SK-N-SH treated with all-trans-retinoic acid at 6 μM for 48 hours (cell line): ENCODE measurements at regions not wholly inside any gene's neighbourhood (a gene's known extent, or its start where the extent isn't known, plus 50 kb on each side); places are given as distances from the start of the nearest gene placed in this dataset.

ENCODE experiments used
- ARNTL ChIP-seq: fragments of 450-650 bp; formaldehyde crosslinking; IDR thresholded peaks from 2 replicates; pipeline ENCODE4 v1.5.0; 2020; ENCODE audit warnings: low read depth, mild to moderate bottlenecking, moderate library complexity, borderline replicate concordance
- ESRRG ChIP-seq: fragments of 250-450 bp; sonication (Bioruptor Pico); IDR thresholded peaks from 2 replicates; pipeline ENCODE4 v1.6.1; 2021; ENCODE audit warnings: mild to moderate bottlenecking
- RARB ChIP-seq: fragments of 250-450 bp; sonication (Bioruptor Pico); IDR thresholded peaks from 2 replicates; pipeline ENCODE4 v1.8.0; 2021; ENCODE audit warnings: mild to moderate bottlenecking, moderate library complexity
- TSHZ2 ChIP-seq: fragments of 250-450 bp; sonication (Bioruptor Pico); IDR thresholded peaks from 2 replicates; pipeline ENCODE4 v1.5.0; 2020; ENCODE audit warnings: mild to moderate bottlenecking, moderate library complexity
- ZNF565 ChIP-seq: fragments of 450-650 bp; formaldehyde crosslinking; conservative IDR thresholded peaks from 2 replicates; pipeline ENCODE4 v1.5.0; 2020; ENCODE audit warnings: low read depth, mild to moderate bottlenecking, moderate library complexity

GRCh38 chr9:117636681-117637080, 67.5 kb upstream of the TLR4 start:
- no peak for TF ChIP-seq ZNF565 (CRISPR knock-in tag)
- no peak for TF ChIP-seq ARNTL (CRISPR knock-in tag)
- no peak for TF ChIP-seq ESRRG (CRISPR knock-in tag)
- TF ChIP-seq TSHZ2 (CRISPR knock-in tag): no peak
- TF ChIP-seq RARB (CRISPR knock-in tag): no peak
